ENCODE measurements at regions not wholly inside any gene's neighbourhood (a gene's known extent, or its start where the extent isn't known, plus 50 kb on each side); places are given as distances from the start of the nearest gene placed in this dataset.
"Not testable (repeated sequence)": the region's sequence is repeated elsewhere in the genome, so short reads cannot be mapped to it uniquely, and the experiment has no call there.

- in situ Hi-C loops (cut with MboI; ENCODE audit: low pct_ligation_motif_present in 1 of 4, low pct_unique_long_range_greater_than_20kb in 1 of 4, low sequenced_read_pairs in 3 of 4): no loop called here
- H3K27me3 ChIP-seq: no peaks in the 10 kb centered on the region
- intact Hi-C loops (cut with DNase I; ENCODE audit: low total_unique reads): no loop called here
- H3K4me1 ChIP-seq: no peaks in the 10 kb centered on the region
- no peak overlapping the region for H3K27ac ChIP-seq
- TF ChIP-seq POLR2AphosphoS5 (IDR thresholded peaks at IDR 0.05): no peak
- no peak for TF ChIP-seq POLR2A (IDR thresholded peaks at IDR 0.05)
- TF ChIP-seq EP300 (IDR thresholded peaks at IDR 0.05; ENCODE audit: low read depth): no peak
- TF ChIP-seq CTCF (IDR thresholded peaks at IDR 0.05): no peak
- no peaks in the 10 kb centered on the region for H3K36me3 ChIP-seq
- no peak overlapping the region for H3K4me3 ChIP-seq
- DNase-seq: no peak
- WGBS, 2 donors (ENCODE audit: low coverage in 1 of 2): 46% methylated on average over 3 of the region's 3 CpGs; no CpG with 5 or more reads in 1 of the 2 donors
- no peaks in the 10 kb centered on the region for H3K9me3 ChIP-seq
Measured at GRCh38 chrX:117835034-117835433, 281.6 kb downstream of the KLHL13 start.

- Histone ChIP-seq H3K4me1 (no peaks in the 10 kb centered on the region), H3K36me3 (no peaks in the 10 kb centered on the region), H3K4me3 (no peak overlapping the region), H3K9me3 (no peaks in the 10 kb centered on the region), H3K27me3 (no peaks in the 10 kb centered on the region), H3K27ac (no peak overlapping the region)
- TF ChIP-seq POLR2AphosphoS5 (IDR thresholded peaks at IDR 0.05) (no peak), EP300 (IDR thresholded peaks at IDR 0.05; ENCODE audit: low read depth) (no peak), POLR2A (IDR thresholded peaks at IDR 0.05) (no peak), CTCF (IDR thresholded peaks at IDR 0.05) (no peak)
- intact Hi-C loops (cut with DNase I; ENCODE audit: low total_unique reads) (no loop called here), in situ Hi-C loops (cut with MboI; ENCODE audit: low pct_ligation_motif_present in 1 of 4, low pct_unique_long_range_greater_than_20kb in 1 of 4, low sequenced_read_pairs in 3 of 4) (no loop called here)
- WGBS, 2 donors (ENCODE audit: low coverage in 1 of 2): 57% methylated on average over 1 of the region's 1 CpG; no CpG with 5 or more reads in 1 of the 2 donors
- DNase-seq: no peak
Measured at GRCh38 chrX:117834076-117834475, 282.5 kb downstream of the KLHL13 start.

- in situ Hi-C loops (cut with MboI; ENCODE audit: low pct_ligation_motif_present in 1 of 4, low pct_unique_long_range_greater_than_20kb in 1 of 4, low sequenced_read_pairs in 3 of 4); H3K27ac ChIP-seq; H3K4me3 ChIP-seq; H3K4me1 ChIP-seq; H3K36me3 ChIP-seq; intact Hi-C loops (cut with DNase I; ENCODE audit: low total_unique reads); H3K9me3 ChIP-seq; DNase-seq; H3K27me3 ChIP-seq: not testable (repeated sequence)
Measured at GRCh38 chrX:117821472-117821871, 295.1 kb downstream of the KLHL13 start.

GRCh38 chrX:117808426-117808825 is 308.2 kb downstream of the KLHL13 start:
- in situ Hi-C loops (cut with MboI; ENCODE audit: low pct_ligation_motif_present in 1 of 4, low pct_unique_long_range_greater_than_20kb in 1 of 4, low sequenced_read_pairs in 3 of 4) (no loop called here), intact Hi-C loops (cut with DNase I; ENCODE audit: low total_unique reads) (no loop called here)
- Histone ChIP-seq H3K9me3 (no peaks in the 10 kb centered on the region), H3K4me3 (no peak overlapping the region), H3K4me1 (no peaks in the 10 kb centered on the region), H3K36me3 (no peaks in the 10 kb centered on the region), H3K27ac (no peak overlapping the region), H3K27me3 (no peaks in the 10 kb centered on the region)
- 73 to 77% methylated on average over 2 to 3 of the region's 3 CpGs for WGBS, 2 donors (ENCODE audit: low coverage in 1 of 2)
- DNase-seq: no peak
- TF ChIP-seq EP300 (IDR thresholded peaks at IDR 0.05; ENCODE audit: low read depth) (no peak), CTCF (IDR thresholded peaks at IDR 0.05) (no peak), POLR2AphosphoS5 (IDR thresholded peaks at IDR 0.05) (no peak), POLR2A (IDR thresholded peaks at IDR 0.05) (no peak)

GRCh38 chrX:117803463-117803862 is 313.1 kb downstream of the KLHL13 start:
- Histone ChIP-seq H3K4me1 (no peaks in the 10 kb centered on the region), H3K4me3 (no peak overlapping the region), H3K36me3 (no peaks in the 10 kb centered on the region), H3K9me3 (no peaks in the 10 kb centered on the region), H3K27me3 (no peaks in the 10 kb centered on the region), H3K27ac (no peak overlapping the region)
- TF ChIP-seq POLR2A (IDR thresholded peaks at IDR 0.05): no peak
- TF ChIP-seq CTCF (IDR thresholded peaks at IDR 0.05): no peak
- no peak for TF ChIP-seq EP300 (IDR thresholded peaks at IDR 0.05; ENCODE audit: low read depth)
- TF ChIP-seq POLR2AphosphoS5 (IDR thresholded peaks at IDR 0.05): no peak
- DNase-seq: no peak
- in situ Hi-C loops (cut with MboI; ENCODE audit: low pct_ligation_motif_present in 1 of 4, low pct_unique_long_range_greater_than_20kb in 1 of 4, low sequenced_read_pairs in 3 of 4) (no loop called here), intact Hi-C loops (cut with DNase I; ENCODE audit: low total_unique reads) (loop anchor here (2.0 kb wide), 2 partner anchors 15 to 65 kb away; no protein-coding TSS in a partner anchor)
- 40 to 50% methylated on average over 1 of the region's 1 CpG for WGBS, 2 donors (ENCODE audit: low coverage in 1 of 2)
